ENCODE measurements at regions not wholly inside any gene's neighbourhood (a gene's known extent, or its start where the extent isn't known, plus 50 kb on each side); places are given as distances from the start of the nearest gene placed in this dataset.

GRCh38 chr2:190746971-190747761, 98.3 kb downstream of the NAB1 start:
- no peaks in the 10 kb centered on the region for H3K36me3 ChIP-seq (ENCODE audit: control insufficient read depth in 2 of 2, extremely low read depth in 1 of 2, insufficient read depth in 2 of 2, low read length in 2 of 2)
- TF ChIP-seq POLR2A (IDR thresholded peaks at IDR 0.05; ENCODE audit: low read depth, low read length) (no peak), JUN (IDR thresholded peaks at IDR 0.05; ENCODE audit: borderline replicate concordance, insufficient read depth, insufficient read length, low read depth) (no peak), EZH2 (IDR thresholded peaks at IDR 0.05; ENCODE audit: borderline replicate concordance, low read depth, low read length, severe bottlenecking) (no peak), MYC (IDR thresholded peaks at IDR 0.05; ENCODE audit: low read depth, low read length) (no peak), GATA2 (IDR thresholded peaks at IDR 0.05; ENCODE audit: insufficient read depth, insufficient read length, low read depth, low read length) (no peak), FOS (IDR thresholded peaks at IDR 0.05; ENCODE audit: borderline replicate concordance, insufficient read depth, low read length) (no peak), POLR2AphosphoS5 (IDR thresholded peaks at IDR 0.05; ENCODE audit: insufficient read depth, low read depth, low read length) (no peak)
- TF ChIP-seq, protein P1, sequence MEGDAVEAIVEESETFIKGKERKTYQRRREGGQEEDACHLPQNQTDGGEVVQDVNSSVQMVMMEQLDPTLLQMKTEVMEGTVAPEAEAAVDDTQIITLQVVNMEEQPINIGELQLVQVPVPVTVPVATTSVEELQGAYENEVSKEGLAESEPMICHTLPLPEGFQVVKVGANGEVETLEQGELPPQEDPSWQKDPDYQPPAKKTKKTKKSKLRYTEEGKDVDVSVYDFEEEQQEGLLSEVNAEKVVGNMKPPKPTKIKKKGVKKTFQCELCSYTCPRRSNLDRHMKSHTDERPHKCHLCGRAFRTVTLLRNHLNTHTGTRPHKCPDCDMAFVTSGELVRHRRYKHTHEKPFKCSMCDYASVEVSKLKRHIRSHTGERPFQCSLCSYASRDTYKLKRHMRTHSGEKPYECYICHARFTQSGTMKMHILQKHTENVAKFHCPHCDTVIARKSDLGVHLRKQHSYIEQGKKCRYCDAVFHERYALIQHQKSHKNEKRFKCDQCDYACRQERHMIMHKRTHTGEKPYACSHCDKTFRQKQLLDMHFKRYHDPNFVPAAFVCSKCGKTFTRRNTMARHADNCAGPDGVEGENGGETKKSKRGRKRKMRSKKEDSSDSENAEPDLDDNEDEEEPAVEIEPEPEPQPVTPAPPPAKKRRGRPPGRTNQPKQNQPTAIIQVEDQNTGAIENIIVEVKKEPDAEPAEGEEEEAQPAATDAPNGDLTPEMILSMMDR (IDR thresholded peaks at IDR 0.05; ENCODE audit: extremely low read depth in 1 of 2, insufficient read depth in 1 of 2, low read depth in 1 of 2, low read length in 2 of 2) = no peak
- TF ChIP-seq, protein P2, sequence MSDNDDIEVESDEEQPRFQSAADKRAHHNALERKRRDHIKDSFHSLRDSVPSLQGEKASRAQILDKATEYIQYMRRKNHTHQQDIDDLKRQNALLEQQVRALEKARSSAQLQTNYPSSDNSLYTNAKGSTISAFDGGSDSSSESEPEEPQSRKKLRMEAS (IDR thresholded peaks at IDR 0.05; ENCODE audit: insufficient read depth, insufficient read length) = no peak
- H4K20me1 ChIP-seq (replicated peaks; ENCODE audit: control insufficient read depth, extremely low read depth, insufficient read depth, low read length) = no peaks in the 10 kb centered on the region
- no TSS peak for BruUV-seq (replicated peaks)
- no peak overlapping the region for H3K4me3 ChIP-seq (replicated peaks in 1 of 3; ENCODE audit: insufficient read depth in 1 of 3, low read depth in 1 of 3, low read length in 3 of 3)
- DNase-seq (ENCODE audit: low read depth, low spot score) (peak; percentile 44), FAIRE-seq (peak; percentile 58)
- H3K4me2 ChIP-seq (ENCODE audit: insufficient read depth, low read length) = peak overlapping the region; percentile 1
- H3K9me1 ChIP-seq (replicated peaks; ENCODE audit: control insufficient read depth, extremely low read depth, insufficient read depth, low read length) = no peaks in the 10 kb centered on the region
- ChIA-PET CTCF (interaction anchor here (0.9 to 1.5 kb wide), 2 partner anchors 9 to 28 kb away, joined by 3 to 4 read pairs; no protein-coding TSS in a partner anchor), POLR2A (no interaction called here)
- dilution Hi-C loops (cut with MboI; ENCODE audit: extremely low pct_ligation_motif_present, low sequenced_read_pairs) (no loop called here), intact Hi-C loops (cut with micrococcal nuclease) (loop anchor here (2.0 kb wide), 1 partner anchor 28 kb away; no protein-coding TSS in a partner anchor)
- peak overlapping the region; percentile 17 for H2AFZ ChIP-seq (ENCODE audit: low read depth, low read length)
- H3K4me1 ChIP-seq (ENCODE audit: control insufficient read depth, extremely low read depth, insufficient read depth, low read length) = peaks cover 11% of the 10 kb centered on the region
- H3K79me2 ChIP-seq (ENCODE audit: control insufficient read depth, insufficient read depth, low read length) = no peaks in the 10 kb centered on the region
- no peak overlapping the region for H3K9ac ChIP-seq (replicated peaks; ENCODE audit: extremely low read depth, insufficient read depth, low read length)
- peak overlapping the region; percentile 12 for H3K27ac ChIP-seq (ENCODE audit: insufficient read depth, low read depth, low read length)
- no peaks in the 10 kb centered on the region for H3K9me3 ChIP-seq (replicated peaks; ENCODE audit: control insufficient read depth, insufficient read depth, low read length)
- H3K27me3 ChIP-seq (ENCODE audit: control insufficient read depth in 2 of 2, insufficient read depth in 2 of 2, low read length in 2 of 2) = peaks cover 0 to 3% of the 10 kb centered on the region in 2 experiments
